ENCODE measurements at regions not wholly inside any gene's neighbourhood (a gene's known extent, or its start where the extent isn't known, plus 50 kb on each side); places are given as distances from the start of the nearest gene placed in this dataset.

DNA sequence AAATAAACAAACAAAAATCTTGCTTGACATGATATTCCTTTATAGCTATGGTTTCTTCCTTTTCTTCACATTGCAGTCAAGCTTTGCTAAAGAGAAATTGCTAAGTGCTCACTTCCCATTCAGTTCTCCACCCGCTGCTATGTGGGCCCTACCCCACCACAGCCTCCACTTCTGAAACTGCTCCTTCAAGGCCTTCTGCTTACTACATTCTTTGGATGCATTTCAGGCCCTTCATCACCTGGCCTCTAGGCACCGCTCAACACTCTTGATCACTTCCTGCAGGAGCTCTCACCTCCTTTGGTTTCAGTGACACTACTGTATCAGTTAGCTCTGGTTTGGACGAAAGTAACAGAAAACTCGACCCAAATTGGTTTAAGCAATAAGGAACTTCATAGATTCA is 72.4 kb downstream of the KLF5 start:
- DNase-seq = no peak

DNA sequence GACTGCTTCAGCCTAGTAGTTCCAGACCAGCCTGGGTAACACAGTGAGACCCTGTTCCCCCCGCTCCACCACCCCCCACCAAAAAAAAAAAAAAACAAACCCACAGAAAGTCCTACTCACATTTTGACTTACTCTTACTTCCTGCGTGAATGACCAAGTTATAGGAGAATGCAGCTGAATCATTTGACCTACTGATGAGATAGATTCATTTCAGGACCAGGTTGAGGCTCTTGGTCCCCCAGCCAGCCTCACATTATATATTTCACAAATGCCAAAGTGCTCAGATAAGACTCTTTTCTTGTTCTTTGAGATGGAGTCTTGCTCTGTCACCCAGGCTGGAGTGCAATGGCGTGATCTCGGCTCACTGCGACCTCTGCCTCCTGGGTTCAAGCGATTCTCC is 70.2 kb downstream of the KLF5 start:
- DNase-seq = no peak

Data from DMS79 (cell line).